ENCODE measurements at regions not wholly inside any gene's neighbourhood (a gene's known extent, or its start where the extent isn't known, plus 50 kb on each side); places are given as distances from the start of the nearest gene placed in this dataset.

DNA sequence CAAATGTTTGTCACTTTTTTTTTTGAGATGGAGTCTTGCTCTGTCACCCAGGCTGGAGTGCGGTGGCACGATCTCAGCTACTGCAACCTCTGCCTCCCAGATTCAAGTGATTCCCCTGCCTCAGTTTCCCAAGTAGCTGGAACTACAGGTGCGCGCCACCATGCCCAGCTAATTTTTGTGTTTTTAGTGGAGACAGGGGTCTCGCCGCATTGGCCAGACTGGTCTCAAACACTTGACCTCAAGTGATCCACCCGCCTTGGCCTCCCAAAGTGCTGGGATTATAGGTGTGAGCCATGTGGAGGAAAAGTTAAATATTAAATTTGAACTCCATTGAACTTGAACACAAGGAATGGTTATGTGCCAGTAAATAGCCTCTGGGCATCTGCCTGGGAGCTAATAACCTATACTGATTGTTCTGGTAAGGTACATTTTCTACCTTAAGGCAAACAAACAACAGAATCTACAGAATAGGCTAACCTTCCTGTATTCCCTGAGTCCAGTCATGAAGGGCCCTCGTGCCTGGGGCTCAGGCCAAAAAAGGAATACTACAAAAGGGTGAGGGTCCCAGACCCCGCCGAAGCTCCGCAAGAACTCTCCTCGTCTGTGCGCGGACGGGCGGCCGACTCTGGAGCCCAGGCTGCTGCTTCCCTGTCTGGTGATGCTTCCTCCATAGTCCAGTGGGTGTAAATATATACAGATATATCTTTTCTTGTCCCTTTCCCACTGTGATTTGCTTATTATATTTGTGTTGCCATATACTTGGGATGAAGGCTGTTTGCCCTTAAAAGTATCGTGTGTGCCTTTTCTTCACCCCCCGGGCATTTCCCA lies 74.0 kb upstream of the EIF5 start:
- TF ChIP-seq ZNF263 (CRISPR knock-in tag; IDR thresholded peaks at IDR 0.05; ENCODE audit: low read depth): no peak
- TF ChIP-seq, protein P1, sequence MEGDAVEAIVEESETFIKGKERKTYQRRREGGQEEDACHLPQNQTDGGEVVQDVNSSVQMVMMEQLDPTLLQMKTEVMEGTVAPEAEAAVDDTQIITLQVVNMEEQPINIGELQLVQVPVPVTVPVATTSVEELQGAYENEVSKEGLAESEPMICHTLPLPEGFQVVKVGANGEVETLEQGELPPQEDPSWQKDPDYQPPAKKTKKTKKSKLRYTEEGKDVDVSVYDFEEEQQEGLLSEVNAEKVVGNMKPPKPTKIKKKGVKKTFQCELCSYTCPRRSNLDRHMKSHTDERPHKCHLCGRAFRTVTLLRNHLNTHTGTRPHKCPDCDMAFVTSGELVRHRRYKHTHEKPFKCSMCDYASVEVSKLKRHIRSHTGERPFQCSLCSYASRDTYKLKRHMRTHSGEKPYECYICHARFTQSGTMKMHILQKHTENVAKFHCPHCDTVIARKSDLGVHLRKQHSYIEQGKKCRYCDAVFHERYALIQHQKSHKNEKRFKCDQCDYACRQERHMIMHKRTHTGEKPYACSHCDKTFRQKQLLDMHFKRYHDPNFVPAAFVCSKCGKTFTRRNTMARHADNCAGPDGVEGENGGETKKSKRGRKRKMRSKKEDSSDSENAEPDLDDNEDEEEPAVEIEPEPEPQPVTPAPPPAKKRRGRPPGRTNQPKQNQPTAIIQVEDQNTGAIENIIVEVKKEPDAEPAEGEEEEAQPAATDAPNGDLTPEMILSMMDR (IDR thresholded peaks at IDR 0.05): no peak
- no peak for TF ChIP-seq ZNF671 (CRISPR knock-in tag; IDR thresholded peaks at IDR 0.05)
- TF ChIP-seq CBFB (CRISPR knock-in tag; IDR thresholded peaks at IDR 0.05; ENCODE audit: low read depth): no peak
- TF ChIP-seq ZNF416 (CRISPR knock-in tag; IDR thresholded peaks at IDR 0.05): no peak
- no peak for TF ChIP-seq SMAD4 (CRISPR knock-in tag; IDR thresholded peaks at IDR 0.05)
- TF ChIP-seq, protein P2, sequence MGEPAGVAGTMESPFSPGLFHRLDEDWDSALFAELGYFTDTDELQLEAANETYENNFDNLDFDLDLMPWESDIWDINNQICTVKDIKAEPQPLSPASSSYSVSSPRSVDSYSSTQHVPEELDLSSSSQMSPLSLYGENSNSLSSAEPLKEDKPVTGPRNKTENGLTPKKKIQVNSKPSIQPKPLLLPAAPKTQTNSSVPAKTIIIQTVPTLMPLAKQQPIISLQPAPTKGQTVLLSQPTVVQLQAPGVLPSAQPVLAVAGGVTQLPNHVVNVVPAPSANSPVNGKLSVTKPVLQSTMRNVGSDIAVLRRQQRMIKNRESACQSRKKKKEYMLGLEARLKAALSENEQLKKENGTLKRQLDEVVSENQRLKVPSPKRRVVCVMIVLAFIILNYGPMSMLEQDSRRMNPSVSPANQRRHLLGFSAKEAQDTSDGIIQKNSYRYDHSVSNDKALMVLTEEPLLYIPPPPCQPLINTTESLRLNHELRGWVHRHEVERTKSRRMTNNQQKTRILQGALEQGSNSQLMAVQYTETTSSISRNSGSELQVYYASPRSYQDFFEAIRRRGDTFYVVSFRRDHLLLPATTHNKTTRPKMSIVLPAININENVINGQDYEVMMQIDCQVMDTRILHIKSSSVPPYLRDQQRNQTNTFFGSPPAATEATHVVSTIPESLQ (CRISPR knock-in tag; IDR thresholded peaks at IDR 0.05): no peak
- TF ChIP-seq, protein P3, sequence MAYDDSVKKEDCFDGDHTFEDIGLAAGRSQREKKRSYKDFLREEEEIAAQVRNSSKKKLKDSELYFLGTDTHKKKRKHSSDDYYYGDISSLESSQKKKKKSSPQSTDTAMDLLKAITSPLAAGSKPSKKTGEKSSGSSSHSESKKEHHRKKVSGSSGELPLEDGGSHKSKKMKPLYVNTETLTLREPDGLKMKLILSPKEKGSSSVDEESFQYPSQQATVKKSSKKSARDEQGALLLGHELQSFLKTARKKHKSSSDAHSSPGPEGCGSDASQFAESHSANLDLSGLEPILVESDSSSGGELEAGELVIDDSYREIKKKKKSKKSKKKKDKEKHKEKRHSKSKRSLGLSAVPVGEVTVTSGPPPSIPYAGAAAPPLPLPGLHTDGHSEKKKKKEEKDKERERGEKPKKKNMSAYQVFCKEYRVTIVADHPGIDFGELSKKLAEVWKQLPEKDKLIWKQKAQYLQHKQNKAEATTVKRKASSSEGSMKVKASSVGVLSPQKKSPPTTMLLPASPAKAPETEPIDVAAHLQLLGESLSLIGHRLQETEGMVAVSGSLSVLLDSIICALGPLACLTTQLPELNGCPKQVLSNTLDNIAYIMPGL (CRISPR knock-in tag; IDR thresholded peaks at IDR 0.05): no peak
- no peak for TF ChIP-seq FOXJ3 (CRISPR knock-in tag; IDR thresholded peaks at IDR 0.05; ENCODE audit: borderline replicate concordance)
- TF ChIP-seq, protein P4, sequence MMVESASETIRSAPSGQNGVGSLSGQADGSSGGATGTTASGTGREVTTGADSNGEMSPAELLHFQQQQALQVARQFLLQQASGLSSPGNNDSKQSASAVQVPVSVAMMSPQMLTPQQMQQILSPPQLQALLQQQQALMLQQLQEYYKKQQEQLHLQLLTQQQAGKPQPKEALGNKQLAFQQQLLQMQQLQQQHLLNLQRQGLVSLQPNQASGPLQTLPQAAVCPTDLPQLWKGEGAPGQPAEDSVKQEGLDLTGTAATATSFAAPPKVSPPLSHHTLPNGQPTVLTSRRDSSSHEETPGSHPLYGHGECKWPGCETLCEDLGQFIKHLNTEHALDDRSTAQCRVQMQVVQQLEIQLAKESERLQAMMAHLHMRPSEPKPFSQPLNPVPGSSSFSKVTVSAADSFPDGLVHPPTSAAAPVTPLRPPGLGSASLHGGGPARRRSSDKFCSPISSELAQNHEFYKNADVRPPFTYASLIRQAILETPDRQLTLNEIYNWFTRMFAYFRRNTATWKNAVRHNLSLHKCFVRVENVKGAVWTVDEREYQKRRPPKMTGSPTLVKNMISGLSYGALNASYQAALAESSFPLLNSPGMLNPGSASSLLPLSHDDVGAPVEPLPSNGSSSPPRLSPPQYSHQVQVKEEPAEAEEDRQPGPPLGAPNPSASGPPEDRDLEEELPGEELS (CRISPR knock-in tag; IDR thresholded peaks at IDR 0.05): no peak
- TF ChIP-seq, protein P5, sequence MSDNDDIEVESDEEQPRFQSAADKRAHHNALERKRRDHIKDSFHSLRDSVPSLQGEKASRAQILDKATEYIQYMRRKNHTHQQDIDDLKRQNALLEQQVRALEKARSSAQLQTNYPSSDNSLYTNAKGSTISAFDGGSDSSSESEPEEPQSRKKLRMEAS (CRISPR knock-in tag; IDR thresholded peaks at IDR 0.05): no peak
- TF ChIP-seq, protein P6, sequence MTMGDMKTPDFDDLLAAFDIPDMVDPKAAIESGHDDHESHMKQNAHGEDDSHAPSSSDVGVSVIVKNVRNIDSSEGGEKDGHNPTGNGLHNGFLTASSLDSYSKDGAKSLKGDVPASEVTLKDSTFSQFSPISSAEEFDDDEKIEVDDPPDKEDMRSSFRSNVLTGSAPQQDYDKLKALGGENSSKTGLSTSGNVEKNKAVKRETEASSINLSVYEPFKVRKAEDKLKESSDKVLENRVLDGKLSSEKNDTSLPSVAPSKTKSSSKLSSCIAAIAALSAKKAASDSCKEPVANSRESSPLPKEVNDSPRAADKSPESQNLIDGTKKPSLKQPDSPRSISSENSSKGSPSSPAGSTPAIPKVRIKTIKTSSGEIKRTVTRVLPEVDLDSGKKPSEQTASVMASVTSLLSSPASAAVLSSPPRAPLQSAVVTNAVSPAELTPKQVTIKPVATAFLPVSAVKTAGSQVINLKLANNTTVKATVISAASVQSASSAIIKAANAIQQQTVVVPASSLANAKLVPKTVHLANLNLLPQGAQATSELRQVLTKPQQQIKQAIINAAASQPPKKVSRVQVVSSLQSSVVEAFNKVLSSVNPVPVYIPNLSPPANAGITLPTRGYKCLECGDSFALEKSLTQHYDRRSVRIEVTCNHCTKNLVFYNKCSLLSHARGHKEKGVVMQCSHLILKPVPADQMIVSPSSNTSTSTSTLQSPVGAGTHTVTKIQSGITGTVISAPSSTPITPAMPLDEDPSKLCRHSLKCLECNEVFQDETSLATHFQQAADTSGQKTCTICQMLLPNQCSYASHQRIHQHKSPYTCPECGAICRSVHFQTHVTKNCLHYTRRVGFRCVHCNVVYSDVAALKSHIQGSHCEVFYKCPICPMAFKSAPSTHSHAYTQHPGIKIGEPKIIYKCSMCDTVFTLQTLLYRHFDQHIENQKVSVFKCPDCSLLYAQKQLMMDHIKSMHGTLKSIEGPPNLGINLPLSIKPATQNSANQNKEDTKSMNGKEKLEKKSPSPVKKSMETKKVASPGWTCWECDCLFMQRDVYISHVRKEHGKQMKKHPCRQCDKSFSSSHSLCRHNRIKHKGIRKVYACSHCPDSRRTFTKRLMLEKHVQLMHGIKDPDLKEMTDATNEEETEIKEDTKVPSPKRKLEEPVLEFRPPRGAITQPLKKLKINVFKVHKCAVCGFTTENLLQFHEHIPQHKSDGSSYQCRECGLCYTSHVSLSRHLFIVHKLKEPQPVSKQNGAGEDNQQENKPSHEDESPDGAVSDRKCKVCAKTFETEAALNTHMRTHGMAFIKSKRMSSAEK (CRISPR knock-in tag; IDR thresholded peaks at IDR 0.05; ENCODE audit: borderline replicate concordance): no peak
- TF ChIP-seq, protein P7, sequence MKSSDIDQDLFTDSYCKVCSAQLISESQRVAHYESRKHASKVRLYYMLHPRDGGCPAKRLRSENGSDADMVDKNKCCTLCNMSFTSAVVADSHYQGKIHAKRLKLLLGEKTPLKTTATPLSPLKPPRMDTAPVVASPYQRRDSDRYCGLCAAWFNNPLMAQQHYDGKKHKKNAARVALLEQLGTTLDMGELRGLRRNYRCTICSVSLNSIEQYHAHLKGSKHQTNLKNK (CRISPR knock-in tag; IDR thresholded peaks at IDR 0.05): no peak

Data from WTC11 (cell line).